GM18520 (cell line): ENCODE measurements at regions not wholly inside any gene's neighbourhood (a gene's known extent, or its start where the extent isn't known, plus 50 kb on each side); places are given as distances from the start of the nearest gene placed in this dataset.
"Not testable (repeated sequence)": the region's sequence is repeated elsewhere in the genome, so short reads cannot be mapped to it uniquely, and the experiment has no call there.

Source experiments
- ATAC-seq: cut with Tn5 transposase; IDR thresholded peaks from one replicate; pipeline ENCODE4 v1.9.1; 2021; ENCODE audit not compliant: unreplicated experiment

- ATAC-seq: no peak
Measured at GRCh38 chr14:55891692-55892091, 226.5 kb upstream of the PELI2 start.

GRCh38 chr14:55892906-55893305, 225.3 kb upstream of the PELI2 start:
- ATAC-seq: no peak

GRCh38 chr14:55893705-55894104, 224.5 kb upstream of the PELI2 start:
- ATAC-seq: no peak

- no peak for ATAC-seq
Measured at GRCh38 chr14:55897031-55897430, 221.2 kb upstream of the PELI2 start.

GRCh38 chr14:55898938-55899337, 219.3 kb upstream of the PELI2 start:
- no peak for ATAC-seq

- no peak for ATAC-seq
Measured at GRCh38 chr14:55899531-55899930, 218.7 kb upstream of the PELI2 start.

GRCh38 chr14:55900749-55901148, 217.5 kb upstream of the PELI2 start:
- ATAC-seq: no peak

GRCh38 chr14:55901291-55901690, 216.9 kb upstream of the PELI2 start:
- no peak for ATAC-seq

GRCh38 chr14:55902241-55902640, 216.0 kb upstream of the PELI2 start:
- no peak for ATAC-seq

GRCh38 chr14:55904086-55904485, 214.1 kb upstream of the PELI2 start:
- ATAC-seq: no peak

GRCh38 chr14:55908106-55908505, 210.1 kb upstream of the PELI2 start:
- no peak for ATAC-seq

GRCh38 chr14:55909879-55910278, 208.3 kb upstream of the PELI2 start:
- no peak for ATAC-seq

- ATAC-seq: no peak
Measured at GRCh38 chr14:55910601-55911243, 207.5 kb upstream of the PELI2 start.

GRCh38 chr14:55911776-55912175, 206.4 kb upstream of the PELI2 start:
- ATAC-seq: no peak

- no peak for ATAC-seq
Measured at GRCh38 chr14:55912344-55912743, 205.9 kb upstream of the PELI2 start.

- no peak for ATAC-seq
Measured at GRCh38 chr14:55913324-55914025, 204.7 kb upstream of the PELI2 start.

- no peak for ATAC-seq
Measured at GRCh38 chr14:55914771-55915170, 203.4 kb upstream of the PELI2 start.

- ATAC-seq: no peak
Measured at GRCh38 chr14:55915456-55915855, 202.8 kb upstream of the PELI2 start.

- ATAC-seq: not testable (repeated sequence)
Measured at GRCh38 chr14:55919800-55920199, 198.4 kb upstream of the PELI2 start.

- no peak for ATAC-seq
Measured at GRCh38 chr14:55921511-55921910, 196.7 kb upstream of the PELI2 start.

GRCh38 chr14:55926007-55926406, 192.2 kb upstream of the PELI2 start:
- no peak for ATAC-seq

- ATAC-seq: no peak
Measured at GRCh38 chr14:55927028-55927427, 191.2 kb upstream of the PELI2 start.

GRCh38 chr14:55928276-55928675, 189.9 kb upstream of the PELI2 start:
- no peak for ATAC-seq
